ENCODE measurements at regions not wholly inside any gene's neighbourhood (a gene's known extent, or its start where the extent isn't known, plus 50 kb on each side); places are given as distances from the start of the nearest gene placed in this dataset.

GRCh38 chr5:159702301-159702700 is 214.0 kb upstream of the ADRA1B start:
- SMC1A ChIA-PET (ENCODE audit: uncharacterized antibody, unreplicated experiment), result no interaction called here
- POLR2A ChIA-PET, result no interaction called here
- no peak for ATAC-seq
- no peak for DNase-seq (ENCODE audit: low read depth, low spot score)
- Histone ChIP-seq H3K4me2 (ENCODE audit: control insufficient read depth, insufficient read depth) (no peak overlapping the region), H2AFZ (ENCODE audit: control insufficient read depth, low read depth, low read length) (no peak overlapping the region), H3K9ac (ENCODE audit: control insufficient read depth, insufficient read depth, low read length) (no peak overlapping the region), H3K27me3 (replicated peaks in 1 of 2; ENCODE audit: control insufficient read depth in 2 of 2, insufficient read depth in 2 of 2, low read length in 1 of 2) (no peaks in the 10 kb centered on the region), H3K79me2 (ENCODE audit: control insufficient read depth, insufficient read depth, low read length) (no peaks in the 10 kb centered on the region), H3K4me3 (no peak overlapping the region), H3K36me3 (ENCODE audit: control insufficient read depth in 2 of 2, insufficient read depth in 2 of 2, low read length in 1 of 2) (no peaks in the 10 kb centered on the region), H3K27ac (ENCODE audit: control insufficient read depth, insufficient read depth) (no peak overlapping the region), H3K9me3 (replicated peaks; ENCODE audit: control insufficient read depth, insufficient read depth, low read length) (no peaks in the 10 kb centered on the region), H4K20me1 (ENCODE audit: control insufficient read depth, insufficient read depth) (no peaks in the 10 kb centered on the region), H3K4me1 (ENCODE audit: control insufficient read depth, insufficient read depth, low read length) (no peaks in the 10 kb centered on the region)
- RAD21 ChIA-PET (ENCODE audit: unreplicated experiment), result no interaction called here
- intact Hi-C loops (cut with micrococcal nuclease; ENCODE audit: unreplicated experiment) (no loop called here), in situ Hi-C loops (cut with MboI) (no loop called here)
- CTCF ChIA-PET, result interaction anchor here (1.6 kb wide), 1 partner anchor 11 kb away, joined by 4 read pairs; no protein-coding TSS in a partner anchor
- FAIRE-seq, result no peak
- WGBS (ENCODE audit: insufficient coverage, insufficient replicate concordance, low lambda C conversion rate, missing lambda C conversion rate), result 33% methylated on average over 4 of the region's 4 CpGs
- no TSS peak for BruUV-seq (replicated peaks)
- TF ChIP-seq EGR1 (IDR thresholded peaks at IDR 0.05; ENCODE audit: borderline replicate concordance in 1 of 2, low read depth in 2 of 2, low read length in 2 of 2) (no peak), EP300 (IDR thresholded peaks at IDR 0.05; ENCODE audit: borderline replicate concordance in 1 of 2, control insufficient read depth in 1 of 2, low read depth in 2 of 2, low read length in 2 of 2) (no peak), POU2F2 (IDR thresholded peaks at IDR 0.05; ENCODE audit: borderline replicate concordance, low read depth, low read length) (no peak), ATF2 (IDR thresholded peaks at IDR 0.05; ENCODE audit: low read length) (no peak), FOXM1 (IDR thresholded peaks at IDR 0.05; ENCODE audit: low read depth, low read length) (no peak), BACH1 (IDR thresholded peaks at IDR 0.05; ENCODE audit: borderline replicate concordance) (no peak), BMI1 (IDR thresholded peaks at IDR 0.05; ENCODE audit: borderline replicate concordance) (no peak), MEF2A (IDR thresholded peaks at IDR 0.05; ENCODE audit: insufficient read depth, low read depth, low read length) (no peak), PRDM15 (CRISPR knock-in tag; IDR thresholded peaks at IDR 0.05) (no peak), BCL11A (IDR thresholded peaks at IDR 0.05; ENCODE audit: low read depth, low read length) (no peak), IRF5 (IDR thresholded peaks at IDR 0.05; ENCODE audit: borderline replicate concordance) (no peak), BHLHE40 (IDR thresholded peaks at IDR 0.05; ENCODE audit: borderline replicate concordance in 1 of 2, low read depth in 2 of 2, low read length in 1 of 2) (no peak), SREBF2 (IDR thresholded peaks at IDR 0.05; ENCODE audit: low read length) (no peak), CREM (IDR thresholded peaks at IDR 0.05; ENCODE audit: low read depth) (no peak), RAD21 (IDR thresholded peaks at IDR 0.05; ENCODE audit: insufficient read depth, low read depth, low read length) (no peak), TCF3 (IDR thresholded peaks at IDR 0.05; ENCODE audit: borderline replicate concordance, insufficient read depth, low read depth, low read length) (no peak), ATF7 (IDR thresholded peaks at IDR 0.05; ENCODE audit: low read depth) (no peak)
- TF ChIP-seq, protein P1, sequence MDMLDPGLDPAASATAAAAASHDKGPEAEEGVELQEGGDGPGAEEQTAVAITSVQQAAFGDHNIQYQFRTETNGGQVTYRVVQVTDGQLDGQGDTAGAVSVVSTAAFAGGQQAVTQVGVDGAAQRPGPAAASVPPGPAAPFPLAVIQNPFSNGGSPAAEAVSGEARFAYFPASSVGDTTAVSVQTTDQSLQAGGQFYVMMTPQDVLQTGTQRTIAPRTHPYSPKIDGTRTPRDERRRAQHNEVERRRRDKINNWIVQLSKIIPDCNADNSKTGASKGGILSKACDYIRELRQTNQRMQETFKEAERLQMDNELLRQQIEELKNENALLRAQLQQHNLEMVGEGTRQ (IDR thresholded peaks at IDR 0.05; ENCODE audit: borderline replicate concordance, low read depth, low read length), result no peak

Measured in GM12878 (cell line).